ENCODE measurements at regions not wholly inside any gene's neighbourhood (a gene's known extent, or its start where the extent isn't known, plus 50 kb on each side); places are given as distances from the start of the nearest gene placed in this dataset.

DNA sequence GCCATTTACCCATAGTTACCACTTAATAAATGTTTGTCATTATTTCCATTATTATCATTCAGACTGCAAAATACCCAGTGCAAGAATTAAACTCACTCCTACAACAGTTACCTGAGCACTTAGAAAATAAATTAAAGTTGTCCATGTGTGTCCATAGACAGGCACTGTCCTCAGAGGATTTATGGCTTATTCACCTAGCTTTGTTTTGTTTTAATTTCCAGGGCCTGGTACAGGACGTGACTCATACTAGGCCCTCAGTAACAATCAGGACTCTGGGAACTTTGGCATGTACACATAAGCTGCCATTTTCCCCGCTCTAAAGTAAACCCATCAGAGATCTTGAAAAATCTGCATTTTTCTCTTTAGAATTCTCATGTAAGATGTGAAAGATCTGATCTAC, 458.5 kb upstream of the ARRDC4 start:
- TF ChIP-seq CREB1 (IDR thresholded peaks at IDR 0.05) (no peak), CREB1 (CRISPR knock-in tag; IDR thresholded peaks at IDR 0.05) (no peak), KDM5B (CRISPR knock-in tag; IDR thresholded peaks at IDR 0.05; ENCODE audit: borderline replicate concordance) (no peak), NFE2L1 (CRISPR knock-in tag; IDR thresholded peaks at IDR 0.05; ENCODE audit: borderline replicate concordance) (no peak), ZNF598 (CRISPR knock-in tag; IDR thresholded peaks at IDR 0.05; ENCODE audit: borderline replicate concordance) (no peak)

All from HepG2 (cell line).